NCI-H2107 treated with DMSO at 0.1 percent for 48 hours (cell line): ENCODE measurements at regions not wholly inside any gene's neighbourhood (a gene's known extent, or its start where the extent isn't known, plus 50 kb on each side); places are given as distances from the start of the nearest gene placed in this dataset.

Source experiments
- DNase-seq: peaks from one replicate; lab custom pipeline; 2025; ENCODE audit not compliant: unreplicated experiment; lab: John Stamatoyannopoulos, UW

DNA sequence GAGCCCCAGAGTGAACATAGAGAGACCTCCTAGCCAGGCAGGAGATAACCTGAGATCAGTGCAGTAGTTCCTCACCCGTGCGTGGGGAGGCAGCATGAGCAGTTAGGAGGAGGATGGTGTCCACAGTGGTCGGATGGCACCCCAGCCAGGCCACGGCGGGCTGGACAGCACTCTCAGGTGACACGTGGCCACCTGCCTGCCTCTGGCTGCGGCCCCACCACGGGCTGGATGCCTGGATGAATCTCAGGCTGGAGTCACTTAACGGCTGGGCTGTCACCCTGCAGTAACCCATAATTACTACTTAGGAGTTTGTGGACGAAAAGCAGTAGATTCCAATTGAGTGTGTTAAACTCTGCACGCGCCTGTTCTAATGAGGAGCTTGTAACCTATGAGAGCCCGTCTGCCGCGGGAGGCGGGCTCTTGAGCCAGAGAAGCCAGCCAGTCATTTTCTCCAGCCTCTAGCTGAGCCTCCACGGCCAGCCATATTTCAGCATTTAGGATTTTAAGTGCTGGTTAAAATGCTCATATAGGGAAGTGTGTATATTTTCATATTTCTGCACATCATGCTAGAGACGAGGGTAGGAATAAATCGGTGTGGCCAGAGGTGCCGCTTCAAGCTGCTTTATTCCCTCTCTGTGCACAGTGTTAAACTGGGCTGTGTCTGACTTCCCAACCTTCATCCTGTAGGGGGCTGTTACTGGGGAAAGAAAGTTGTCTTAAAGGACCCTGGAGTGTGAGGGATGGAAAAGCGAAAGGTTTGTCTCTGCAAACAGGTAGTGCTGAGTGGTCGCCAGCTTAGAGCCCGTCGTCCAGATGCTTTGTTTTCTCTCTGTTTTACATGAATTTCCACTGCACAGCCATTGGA, 144.0 kb downstream of the GLI2 start:
- peak; percentile 80 for DNase-seq

DNA sequence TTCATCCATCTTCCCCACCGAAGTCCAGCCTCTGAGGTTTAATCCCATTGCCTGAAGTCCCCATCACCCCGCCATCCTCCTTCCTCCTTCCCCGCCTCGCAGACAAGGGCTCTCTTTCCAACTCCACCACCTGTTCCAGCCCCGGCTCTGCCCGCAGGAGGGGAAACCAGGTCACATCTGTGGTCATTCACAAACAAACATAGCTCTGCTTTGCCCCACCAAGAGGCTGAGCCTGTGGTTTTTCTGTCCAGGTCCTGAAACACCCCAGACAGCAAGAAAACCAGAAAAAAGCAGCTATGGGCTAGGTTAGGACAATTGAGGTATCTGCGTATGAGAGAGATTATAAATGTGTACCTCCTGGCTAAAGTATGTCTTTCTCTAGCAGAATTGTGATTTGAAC, 144.7 kb downstream of the GLI2 start:
- DNase-seq, result no peak

DNA sequence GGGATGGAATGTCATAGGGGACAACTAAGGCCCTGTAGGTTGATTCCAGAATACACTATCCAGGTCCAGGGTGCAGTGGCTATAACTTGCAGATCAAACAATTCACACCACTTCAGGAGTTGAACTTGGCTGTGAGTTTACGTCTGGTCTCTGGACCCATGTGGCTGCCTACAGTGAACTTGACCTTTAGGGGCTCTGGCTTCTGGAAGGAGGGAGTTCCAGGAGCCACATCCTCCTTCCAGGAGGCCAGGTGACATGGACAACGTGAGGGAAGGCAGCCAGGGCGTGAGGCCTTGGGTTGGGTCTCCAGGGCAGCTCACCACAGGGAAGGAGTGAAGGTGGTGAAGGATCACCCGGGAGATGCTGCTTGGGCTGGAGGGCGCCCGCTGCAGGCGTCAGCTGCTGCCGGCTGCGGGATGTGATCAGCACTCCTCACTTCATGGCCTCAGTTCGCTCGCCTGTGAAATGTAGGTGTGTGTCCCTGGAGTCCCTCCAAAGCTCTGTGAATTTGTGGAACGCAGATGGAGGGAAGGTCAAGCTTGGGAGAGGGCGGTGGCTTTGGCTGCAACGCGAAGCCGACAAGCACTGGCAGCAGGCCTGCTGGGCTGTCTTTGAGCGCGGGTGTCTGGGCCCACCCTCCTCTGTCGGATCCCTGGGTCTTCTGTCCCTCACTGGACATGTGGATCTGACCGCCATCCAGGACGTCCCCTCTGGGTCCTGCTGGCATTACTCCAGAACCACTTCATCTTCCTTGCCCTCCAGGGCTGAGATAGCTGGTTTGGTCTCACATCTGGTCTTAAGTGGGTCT, 146.5 kb downstream of the GLI2 start:
- DNase-seq, result no peak

DNA sequence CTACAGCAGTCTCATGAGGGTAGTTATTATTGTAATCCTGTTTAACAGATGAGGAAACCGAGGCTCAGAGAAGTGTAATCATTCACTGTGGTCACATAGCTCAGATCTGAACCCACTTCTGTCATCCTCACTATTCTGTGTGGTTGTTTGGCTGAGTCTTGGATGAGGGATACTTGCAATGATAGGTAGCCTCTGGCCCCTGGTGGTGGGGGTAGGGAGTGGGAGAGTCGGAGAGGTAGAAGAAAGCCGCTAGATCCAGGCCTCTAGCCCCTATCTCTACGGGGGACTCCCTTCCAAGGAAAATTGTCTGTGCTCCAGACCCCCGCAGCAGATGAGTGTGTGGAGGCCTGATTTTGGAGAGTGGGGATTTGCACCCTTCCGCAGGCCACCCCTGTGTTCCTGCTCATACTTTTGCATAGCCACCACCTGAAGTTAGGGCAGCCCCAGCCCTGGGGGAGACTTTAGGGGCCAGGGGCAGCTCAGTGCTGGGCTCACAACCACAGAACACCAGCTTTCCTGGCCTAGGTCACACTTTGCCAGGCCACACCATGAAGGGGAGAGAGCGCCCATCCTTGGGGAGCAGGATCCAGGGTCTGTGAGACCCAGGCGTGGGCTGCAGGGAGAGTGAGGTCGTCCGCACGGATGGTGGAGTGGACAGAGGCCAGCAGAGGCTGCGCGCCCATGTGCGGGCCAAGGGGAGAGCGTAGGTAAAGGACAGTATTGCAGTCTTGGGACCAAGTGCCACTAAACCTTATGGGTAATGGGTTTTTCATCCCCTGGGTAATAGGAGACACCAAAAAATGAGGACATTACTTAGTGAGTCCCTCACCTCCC, 148.2 kb downstream of the GLI2 start:
- DNase-seq, result no peak

DNA sequence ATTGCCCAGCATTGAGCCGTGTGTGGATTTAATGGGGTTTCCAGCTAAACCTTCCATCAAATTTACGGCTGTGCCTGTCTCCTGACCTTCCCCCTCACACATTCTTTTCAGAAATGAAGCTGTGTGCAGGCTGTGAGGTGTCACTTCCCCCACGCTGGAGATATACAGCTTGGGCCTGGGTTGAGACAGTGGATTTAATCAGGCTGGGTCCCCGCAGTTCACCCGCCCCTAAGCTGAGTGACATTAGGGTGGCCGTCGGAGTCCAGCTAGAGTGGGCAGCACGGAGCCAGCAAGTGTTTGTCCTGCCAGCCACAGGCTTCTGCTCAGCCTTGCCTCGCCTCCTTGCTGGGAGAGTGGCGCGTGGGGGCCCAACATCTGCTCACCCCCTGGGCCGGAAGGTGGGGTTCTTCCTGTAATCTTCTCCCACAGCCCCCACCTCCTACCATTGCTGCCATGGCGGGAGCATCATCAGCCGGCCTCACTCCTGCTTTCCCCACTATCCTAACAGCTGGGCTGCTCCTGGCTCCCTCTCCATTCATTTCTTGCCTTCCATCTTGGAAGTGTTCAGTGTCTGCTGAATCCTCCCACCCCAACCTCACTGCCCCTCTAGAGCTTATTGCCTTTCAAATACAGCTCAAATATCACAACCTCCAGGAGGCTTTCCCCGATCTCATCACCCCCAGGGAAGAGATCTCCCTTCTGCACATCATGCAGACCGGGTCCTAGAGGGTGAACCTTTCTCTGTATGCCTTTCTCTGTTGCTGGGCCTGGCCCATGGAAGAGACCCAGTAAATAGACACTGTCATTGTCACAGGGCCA, 149.0 kb downstream of the GLI2 start:
- no peak for DNase-seq

DNA sequence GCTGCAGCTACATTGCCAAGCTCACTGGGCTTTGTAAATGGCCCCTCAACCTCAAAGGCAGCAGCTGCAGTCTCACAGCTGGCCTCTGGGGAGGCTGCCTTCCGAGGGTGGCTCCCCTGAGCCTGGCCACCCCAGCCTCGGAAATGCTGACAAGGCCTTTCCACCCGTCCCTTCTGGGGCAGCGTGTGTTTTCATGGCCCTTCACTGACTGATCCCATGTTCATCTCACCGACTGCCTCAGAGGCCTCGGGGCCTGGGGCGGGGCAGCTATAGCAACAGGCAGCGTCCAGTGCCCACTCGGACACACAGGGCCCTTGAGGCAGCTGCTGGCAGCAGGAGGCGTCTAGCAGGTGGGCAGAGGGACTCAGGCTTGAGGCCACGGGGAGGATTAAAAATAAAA, 149.7 kb downstream of the GLI2 start:
- DNase-seq, result no peak

DNA sequence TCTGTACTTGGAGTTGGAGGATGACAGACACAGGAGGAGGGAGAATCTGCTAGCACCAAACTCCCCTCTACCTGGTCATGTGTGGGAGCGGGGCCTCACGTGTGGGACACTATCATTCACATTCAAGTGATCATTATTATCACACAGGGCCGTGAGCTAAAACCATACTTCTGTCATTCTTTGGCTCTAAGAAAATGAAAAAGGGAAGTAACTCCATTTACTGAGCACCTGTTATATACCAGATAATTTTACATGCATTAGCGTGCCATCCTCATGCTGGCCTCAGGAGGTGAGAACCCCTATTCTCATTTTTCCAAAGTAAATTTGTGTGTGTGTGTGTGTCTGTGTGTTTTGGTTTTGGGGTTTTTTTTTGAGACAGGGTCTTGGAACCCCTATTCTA, 150.1 kb downstream of the GLI2 start:
- DNase-seq, result no peak

DNA sequence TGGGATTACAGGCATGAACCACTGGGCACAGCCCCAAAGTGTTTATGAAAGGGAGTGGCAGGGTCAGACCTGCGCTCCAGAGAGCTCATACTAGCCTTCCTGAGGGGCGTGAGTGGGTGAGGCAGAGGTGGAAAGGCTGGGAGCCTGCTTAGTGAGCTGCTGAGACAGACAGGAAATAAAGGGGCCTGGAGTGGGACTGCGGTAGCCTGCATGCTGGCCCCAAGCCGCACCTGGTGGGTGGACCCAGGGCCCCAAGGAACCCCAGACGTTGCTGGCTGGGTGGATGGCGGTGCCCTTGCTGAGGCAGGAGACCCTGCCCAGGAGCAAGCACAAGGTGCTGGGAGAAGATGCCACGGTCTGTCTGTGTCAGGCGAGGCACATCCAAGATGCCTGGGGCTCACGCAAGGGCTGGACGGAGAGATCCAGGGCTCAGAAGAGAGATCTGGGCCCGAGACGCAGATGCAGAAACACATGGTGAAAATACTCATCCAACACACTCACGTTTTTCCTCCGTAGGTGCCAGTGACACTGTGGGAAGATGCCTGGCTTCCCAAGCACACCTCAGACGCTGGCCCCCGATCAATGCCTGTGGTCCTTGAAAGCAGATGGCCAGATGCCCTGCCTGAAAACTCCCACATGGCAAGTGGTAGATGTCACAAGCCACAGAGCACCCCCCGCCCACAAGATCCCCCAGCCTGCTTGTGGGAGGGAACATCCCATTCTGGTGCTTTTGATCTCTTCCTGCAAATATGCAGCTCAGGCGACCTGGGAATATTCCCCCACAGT, 151.1 kb downstream of the GLI2 start:
- no peak for DNase-seq

DNA sequence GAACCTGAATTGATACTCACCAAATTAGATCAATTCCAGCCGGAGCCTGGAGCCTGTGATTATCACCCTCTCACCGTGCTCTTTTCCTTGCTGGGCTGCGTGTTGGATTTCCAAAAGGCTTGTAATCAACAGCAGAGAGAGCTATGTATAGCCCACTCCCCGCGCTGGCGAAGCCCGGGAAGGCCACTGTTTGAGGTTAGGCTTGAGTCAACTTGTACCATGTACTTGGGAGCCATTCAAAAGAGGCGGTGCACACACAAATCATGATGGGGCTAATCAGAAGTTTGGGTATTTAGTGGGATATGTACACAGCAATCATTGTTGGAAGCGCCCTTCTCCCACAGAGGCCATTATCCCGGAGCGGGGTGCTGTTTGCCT, 151.6 kb downstream of the GLI2 start:
- peak; percentile 50 for DNase-seq

DNA sequence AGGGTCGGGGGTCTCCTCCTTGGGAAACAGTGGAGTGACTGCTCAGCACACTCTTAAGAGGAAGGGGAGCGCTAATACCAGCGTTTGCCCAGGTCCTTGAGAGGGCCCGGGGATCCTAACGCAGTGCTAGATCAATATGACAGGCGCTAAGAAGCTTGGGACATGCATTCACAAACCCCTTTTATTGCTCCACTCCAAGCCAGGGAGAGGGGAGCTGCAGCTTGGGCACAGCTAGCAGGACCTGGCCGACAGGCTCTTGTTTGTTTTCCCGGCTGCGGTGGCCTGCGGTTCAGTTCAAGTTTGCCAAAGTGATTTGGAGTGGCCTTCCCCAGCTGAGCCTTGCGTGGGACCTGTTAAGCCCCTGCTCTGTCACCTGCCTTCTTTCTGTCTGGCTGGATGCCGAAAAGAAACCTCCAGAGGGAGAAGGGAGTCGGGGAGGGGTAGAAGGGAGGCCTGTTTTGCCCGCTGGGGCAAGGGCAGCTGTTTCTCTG, 152.1 kb downstream of the GLI2 start:
- peak; percentile 90 for DNase-seq

DNA sequence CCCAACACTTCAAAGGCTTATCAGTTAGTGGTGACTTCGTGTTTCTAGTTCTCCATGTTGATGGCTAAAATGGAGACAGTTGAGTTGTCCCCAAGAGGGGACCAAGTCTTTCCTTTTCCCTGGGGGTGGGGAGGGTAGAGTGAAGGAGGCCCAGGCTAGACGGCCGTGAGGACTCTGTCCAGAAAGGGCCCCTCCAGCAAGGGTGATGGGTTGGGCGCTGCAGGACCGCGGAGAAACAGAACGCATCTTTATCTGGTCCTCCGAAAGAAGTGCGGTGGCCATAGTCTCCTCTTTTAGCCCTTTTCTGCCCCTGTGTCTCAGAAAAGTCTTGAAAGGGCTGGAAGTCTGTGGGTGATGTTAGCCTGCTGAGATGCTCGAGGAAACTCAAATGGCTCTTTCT, 153.2 kb downstream of the GLI2 start:
- no peak for DNase-seq

DNA sequence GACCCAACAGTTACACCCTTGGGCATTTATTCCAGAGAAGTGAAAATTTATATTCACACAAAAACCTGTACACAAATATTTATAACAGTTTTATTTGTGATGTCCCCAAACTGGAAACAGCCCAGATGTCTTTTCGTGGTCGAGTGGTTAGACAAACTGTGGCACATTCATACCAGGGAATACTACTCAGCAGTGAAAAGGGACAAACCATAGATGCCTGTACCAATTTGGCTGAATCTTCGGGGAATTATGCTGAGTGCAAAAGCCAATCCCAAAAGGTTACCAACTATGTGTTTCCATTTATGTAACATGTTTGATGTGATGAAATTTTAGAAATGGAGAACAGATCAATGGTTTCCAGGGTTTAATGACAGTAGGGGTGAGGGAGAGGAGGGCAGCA, 154.3 kb downstream of the GLI2 start:
- DNase-seq, result no peak

DNA sequence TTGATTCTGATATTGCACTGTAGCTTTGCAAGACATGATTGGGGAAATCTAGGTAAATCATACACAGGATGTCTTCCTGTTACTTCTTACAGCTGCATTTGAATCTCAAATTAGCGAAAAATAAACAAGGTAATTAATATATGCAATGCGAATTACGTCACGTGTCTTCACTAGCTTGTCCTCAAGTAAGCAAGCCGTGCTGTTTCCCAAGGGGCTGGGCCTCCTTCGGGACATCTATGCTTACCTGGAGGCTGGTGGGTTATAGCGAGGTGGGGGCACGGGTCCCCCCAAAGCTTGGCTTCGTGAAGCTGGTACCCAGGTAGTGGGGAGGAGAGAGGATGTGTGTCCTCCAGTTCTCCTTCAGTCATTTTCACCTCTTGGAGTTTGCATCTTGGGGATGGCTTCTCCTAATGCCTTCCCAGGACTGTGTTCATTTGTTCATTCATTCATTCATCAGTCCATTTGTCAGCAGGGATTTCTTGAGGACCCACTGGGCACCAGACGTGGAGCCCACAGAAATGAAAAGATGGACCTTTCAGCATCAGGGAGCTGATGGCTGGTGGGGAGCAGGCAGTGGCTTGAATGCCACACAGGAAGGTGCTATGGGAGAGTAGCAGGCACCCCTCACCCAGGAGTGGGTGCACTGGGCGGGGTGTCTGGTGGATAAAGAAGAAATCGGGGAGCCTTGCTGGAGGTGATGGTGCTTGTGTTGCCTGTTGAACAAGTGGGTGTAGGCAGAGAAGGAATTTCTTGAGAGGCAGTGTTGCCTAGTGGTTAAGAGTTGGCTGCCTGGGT, 155.1 kb downstream of the GLI2 start:
- no peak for DNase-seq

DNA sequence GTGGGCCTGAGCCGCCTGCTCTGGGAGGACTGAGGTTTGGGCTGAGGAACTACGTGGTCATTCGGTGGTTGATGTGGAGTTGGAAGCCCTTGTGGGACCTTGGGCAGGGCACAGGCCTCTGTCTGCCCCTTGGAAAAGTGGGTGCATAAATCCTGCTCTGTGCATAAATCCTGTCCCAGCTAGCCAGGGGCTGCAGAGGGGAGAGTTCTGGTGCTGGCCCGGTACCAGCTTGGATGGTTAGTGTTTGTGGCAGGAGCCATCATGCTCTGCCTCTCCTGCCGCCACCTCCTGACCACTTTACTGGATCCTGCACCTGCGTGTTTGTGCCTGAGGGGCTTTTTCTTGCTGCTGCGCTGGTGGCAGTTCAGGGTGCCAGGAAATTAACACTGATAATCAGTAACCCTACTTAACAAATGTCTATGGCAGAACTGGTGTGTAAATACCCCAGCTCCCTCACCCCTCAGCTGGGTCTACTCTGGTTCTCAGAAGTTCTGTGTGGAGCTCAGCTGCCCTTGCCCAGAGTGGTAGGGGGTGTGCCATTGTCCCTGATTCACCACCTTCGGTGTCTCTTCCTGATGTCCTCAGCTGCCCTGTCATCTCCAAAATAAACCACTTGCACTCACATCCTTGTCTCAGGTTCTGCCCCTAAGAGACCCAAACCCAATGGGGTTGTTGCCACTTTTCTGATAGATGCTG, 156.8 kb downstream of the GLI2 start:
- DNase-seq, result no peak

DNA sequence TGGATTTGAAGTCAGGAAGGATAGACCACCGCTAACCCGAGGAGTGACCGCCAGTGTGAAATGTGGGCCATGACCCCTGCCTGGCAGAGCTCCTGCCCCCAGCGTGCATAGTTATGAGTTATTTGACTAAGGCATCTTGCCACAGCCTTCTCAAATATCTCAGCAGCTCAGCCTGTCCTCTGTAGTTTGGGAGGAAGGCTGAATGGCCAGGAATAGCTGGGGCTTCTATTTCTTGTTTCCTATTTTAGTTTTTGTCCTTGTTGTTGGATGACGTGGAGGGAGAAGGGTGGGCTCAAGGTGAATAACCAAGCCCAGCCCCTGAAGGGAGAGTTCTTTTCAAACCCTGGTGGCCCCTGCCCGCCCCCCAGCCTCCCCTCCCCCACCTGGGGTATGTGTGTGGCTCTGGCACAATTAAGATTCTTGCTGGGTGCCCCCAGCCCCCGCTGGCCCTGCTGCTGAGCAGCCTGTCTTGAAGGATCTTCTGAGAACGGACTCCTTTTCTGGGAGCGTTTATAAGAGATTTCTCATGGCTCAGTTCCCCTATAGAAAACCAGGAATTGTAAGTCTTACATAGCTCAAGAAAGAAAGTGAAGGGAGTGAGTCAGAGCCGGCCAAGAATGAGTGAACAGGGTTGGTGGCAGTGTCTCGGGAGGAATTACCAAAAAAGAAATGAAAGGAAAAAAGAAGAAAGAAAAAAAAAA, 157.4 kb downstream of the GLI2 start:
- no peak for DNase-seq

DNA sequence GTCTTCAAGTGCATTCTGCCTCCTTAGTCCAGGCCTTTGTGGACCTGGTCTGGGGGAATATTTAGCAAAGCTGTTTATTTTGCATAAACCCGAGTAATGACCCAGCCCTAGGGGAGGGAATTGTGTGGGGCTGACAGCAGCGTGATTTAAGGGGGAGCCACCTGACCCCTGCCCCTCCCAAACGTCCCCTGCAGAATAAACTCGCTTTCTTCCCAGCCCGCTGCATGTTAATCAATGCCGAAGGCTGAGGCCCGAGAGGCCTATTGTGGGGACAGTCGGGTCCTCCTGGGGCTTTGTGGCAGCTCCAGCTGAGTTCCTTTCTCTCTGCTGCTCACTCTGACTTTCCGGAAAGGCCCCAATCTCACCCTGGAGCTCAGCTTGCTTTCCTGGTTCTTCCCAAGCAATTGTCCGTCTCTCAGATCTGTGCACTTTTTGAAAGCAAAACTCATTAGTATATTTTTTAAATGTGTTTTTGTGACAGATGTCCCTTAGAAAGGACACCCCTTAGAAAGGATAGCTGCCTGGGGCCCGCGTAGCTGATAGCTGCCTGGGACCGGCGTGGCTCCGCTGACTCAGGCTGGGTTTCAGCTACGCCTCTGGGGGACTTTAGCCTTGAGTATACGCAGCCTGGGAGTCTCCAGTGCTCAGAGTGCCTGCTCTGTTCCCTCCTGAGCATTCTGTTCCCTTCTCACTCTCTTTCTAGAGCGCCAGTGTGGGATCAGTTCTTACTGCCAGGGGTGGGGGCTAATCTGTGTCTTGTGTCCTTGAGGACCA, 158.3 kb downstream of the GLI2 start:
- no peak for DNase-seq

DNA sequence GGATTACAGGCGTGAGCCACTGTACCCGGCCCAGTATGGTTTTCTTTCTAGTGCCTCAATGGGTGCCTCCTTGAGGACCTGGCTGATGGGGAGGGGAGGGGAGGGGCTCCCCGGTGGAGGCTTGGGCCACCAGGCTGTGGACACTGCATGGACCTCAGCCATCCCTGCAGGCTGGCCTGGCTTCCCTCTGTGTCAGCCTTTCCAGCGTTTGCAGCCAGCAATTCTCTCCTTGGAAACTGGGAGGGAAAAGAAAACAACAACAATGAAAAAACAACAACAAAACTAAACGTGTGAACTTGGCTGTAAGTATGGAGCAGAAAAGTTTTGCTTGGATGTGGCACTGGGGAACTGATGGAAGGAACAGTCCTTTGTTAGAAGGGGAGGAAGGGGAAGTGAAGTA, 159.3 kb downstream of the GLI2 start:
- no peak for DNase-seq
